K562 (cell line): ENCODE measurements at regions not wholly inside any gene's neighbourhood (a gene's known extent, or its start where the extent isn't known, plus 50 kb on each side); places are given as distances from the start of the nearest gene placed in this dataset.

ENCODE experiments used
- ATAC-seq: fragments of 200-7000 bp; cut with Tn5 transposase; 3 replicates; pipeline ENCODE4 v1.9.1; 2020; ENCODE audit warnings: moderate library complexity
- BruUV-seq: library from RNA; stranded (reverse); fragments of 400-500 nt; replicated peaks from 2 replicates; lab custom pipeline; 2021; lab: Mats Ljungman, UMichigan
- CTCF ChIA-PET: fragments of 300-600 bp; formaldehyde crosslinking; extraction: SDS; loops from one replicate; lab custom pipeline; 2021; ENCODE audit warnings: low intra/inter-chr PET ratio; lab: Yijun Ruan, JAX
- POLR2A ChIA-PET: fragments of 300-600, 350-650 bp; sonication (Branson Sonifier 250); formaldehyde crosslinking; extraction: SDS; loops from one replicate; lab custom pipeline; 2021; ENCODE audit warnings: antibody characterized with exemption, inconsistent platforms; lab: Yijun Ruan, JAX
- DNase-seq, 4 experiments: peaks; one replicate each; pipeline versions ENCODE4 v3.0.0 to v3.0.0-alpha.2; 2011 to 2018; ENCODE audit warnings: low spot score in 3 of 4, mixed read lengths in 3 of 4; ENCODE audit errors: extremely low read depth in 1 of 4
- FAIRE-seq: peaks from 2 replicates; lab custom pipeline; 2011; peaks lifted over from hg19 to GRCh38; lab: Jason Lieb, UNC
- H2AFZ ChIP-seq: 2 replicates; pipeline ENCODE4 v1.6.0; 2011; ENCODE audit warnings: low read depth, low read length, control low read depth, inconsistent platforms
- H3K27ac ChIP-seq: fragments of 200-600 bp; 3 replicates; pipeline ENCODE4 v1.8.0; 2011; ENCODE audit warnings: low read depth, mild to moderate bottlenecking, control low read depth, inconsistent platforms, low read length, moderate library complexity, mixed read lengths; ENCODE audit errors: extremely low read depth
- H3K27me3 ChIP-seq, 2 experiments: fragments of 300-600 bp in 1 of 2; 2 replicates in 1 of 2; 3 replicates in 1 of 2; pipeline versions ENCODE4 v1.6.0 to v1.8.0; 2011; ENCODE audit warnings: inconsistent platforms in 2 of 2, low read length in 2 of 2, mild to moderate bottlenecking in 1 of 2, mixed read lengths in 1 of 2, moderate library complexity in 1 of 2; ENCODE audit not compliant: control insufficient read depth in 2 of 2, insufficient read depth in 2 of 2
- H3K36me3 ChIP-seq: fragments of 300-600 bp; 3 replicates; pipeline ENCODE4 v1.8.0; 2011; ENCODE audit warnings: mild to moderate bottlenecking, low read length, inconsistent platforms; ENCODE audit not compliant: control insufficient read depth, insufficient read depth
- H3K4me1 ChIP-seq, 2 experiments: fragments of 200-600 bp in 1 of 2; replicated peaks in 1 of 2; 2 replicates in 1 of 2; 3 replicates in 1 of 2; pipeline versions ENCODE4 v1.5.1 to v1.8.0; 2011; ENCODE audit warnings: inconsistent platforms in 2 of 2, low read length in 2 of 2, mild to moderate bottlenecking in 1 of 2, mixed read lengths in 1 of 2, moderate library complexity in 1 of 2; ENCODE audit not compliant: control insufficient read depth in 2 of 2, insufficient read depth in 2 of 2
- H3K4me2 ChIP-seq: 2 replicates; pipeline ENCODE4 v1.6.1; 2011; ENCODE audit warnings: low read length, control low read depth, inconsistent platforms, mixed read lengths; ENCODE audit not compliant: insufficient read depth
- H3K4me3 ChIP-seq: fragments of 200-600 bp; sonication (generic), shearing (Covaris generic); 2 replicates; pipeline ENCODE4 v1.5.1; 2016; ENCODE audit warnings: control low read depth, inconsistent platforms
- H3K79me2 ChIP-seq: fragments of 200-600 bp; 3 replicates; pipeline ENCODE4 v1.8.0; 2011; ENCODE audit warnings: low read length, inconsistent platforms; ENCODE audit not compliant: control insufficient read depth, insufficient read depth
- H3K9ac ChIP-seq, 2 experiments: 2 replicates each; pipeline versions ENCODE4 v1.6.0 to v1.6.1; 2011; ENCODE audit warnings: low read depth in 2 of 2, low read length in 2 of 2, control low read depth in 1 of 2, inconsistent platforms in 1 of 2, mild to moderate bottlenecking in 1 of 2, mixed read lengths in 1 of 2; ENCODE audit not compliant: insufficient read depth in 1 of 2
- H3K9me1 ChIP-seq: one replicate; pipeline ENCODE4 v1.6.0; 2011; ENCODE audit warnings: inconsistent platforms, mild to moderate bottlenecking, low read length, moderate library complexity; ENCODE audit not compliant: control insufficient read depth, insufficient read depth
- H3K9me3 ChIP-seq: replicated peaks from 2 replicates; pipeline ENCODE4 v1.5.1; 2011; ENCODE audit warnings: low read depth, low read length, inconsistent platforms; ENCODE audit not compliant: control insufficient read depth, insufficient read depth
- H4K20me1 ChIP-seq: replicated peaks from 2 replicates; pipeline ENCODE4 v1.6.1; 2011; ENCODE audit warnings: low read length, inconsistent platforms, mixed read lengths; ENCODE audit not compliant: control insufficient read depth, insufficient read depth
- BCL6 ChIP-seq: fragments of 250-450 bp; sonication (Bioruptor Pico); IDR thresholded peaks from 2 replicates; pipeline ENCODE4 v1.4.0; 2020
- BRCA1 ChIP-seq, 2 experiments: fragments of 450-650 bp in 1 of 2; sonication (generic) in 1 of 2; formaldehyde crosslinking in 1 of 2; IDR thresholded peaks; 2 replicates each; pipeline versions ENCODE4 v1.5.0 to v1.6.1; 2017 to 2020; ENCODE audit warnings: mild to moderate bottlenecking in 1 of 2, missing genetic modification reagents in 1 of 2
- FOXM1 ChIP-seq, 2 experiments: fragments of 450-650 bp in 1 of 2; sonication (generic) in 1 of 2; formaldehyde crosslinking in 1 of 2; IDR thresholded peaks; 2 replicates each; pipeline versions ENCODE4 v1.6.1 to v1.9.0; 2017 to 2022; ENCODE audit warnings: low read depth in 2 of 2, mild to moderate bottlenecking in 2 of 2, missing genetic modification reagents in 1 of 2, moderate library complexity in 1 of 2
- GATAD2B ChIP-seq: fragments of 450-650 bp; IDR thresholded peaks from 2 replicates; pipeline ENCODE4 v1.6.1; 2017; ENCODE audit warnings: mild to moderate bottlenecking, borderline replicate concordance
- KDM4B ChIP-seq, 2 experiments: fragments of 450-650 bp in 1 of 2; sonication (generic) in 1 of 2; IDR thresholded peaks; 2 replicates each; pipeline ENCODE4 v1.6.1; 2016 to 2017; ENCODE audit warnings: borderline replicate concordance in 2 of 2, antibody characterized with exemption in 1 of 2, low read depth in 1 of 2, mild to moderate bottlenecking in 1 of 2
- STAT5B ChIP-seq: fragments of 250-450 bp; sonication (Bioruptor Pico); IDR thresholded peaks from 2 replicates; pipeline ENCODE4 v1.8.0; 2021; ENCODE audit warnings: mild to moderate bottlenecking, inconsistent platforms
- ZNF347 ChIP-seq: fragments of 450-650 bp; formaldehyde crosslinking; IDR thresholded peaks from 2 replicates; pipeline ENCODE4 v1.4.0; 2020; ENCODE audit warnings: low read depth, mild to moderate bottlenecking, moderate library complexity
- WGBS: fragments of 100-300 bp; shearing (Covaris generic); methylation state at CpG from one replicate; pipeline ENCODE4 v1.1.6; 2016; ENCODE audit warnings: low coverage, mixed read lengths; ENCODE audit not compliant: insufficient coverage; ENCODE audit errors: missing lambda C conversion rate; 5-methylcytosine and 5-hydroxymethylcytosine counted together
- in situ Hi-C: fragments of 300-500 bp; cut with MboI; formaldehyde crosslinking; loops from 4 replicates; pipeline ENCODE4 v1.15.0; 2018; ENCODE audit warnings: inconsistent platforms, mixed read lengths
- intact Hi-C: fragments of 100-400 bp; cut with micrococcal nuclease; formaldehyde crosslinking; loops from 2 replicates; pipeline ENCODE4 v1.14.2; 2022
- TF ChIP-seq, protein P1 (sequence below): fragments of 450-650 bp; IDR thresholded peaks from 2 replicates; pipeline ENCODE4 v1.6.1; 2016; ENCODE audit warnings: missing biosample characterization, missing genetic modification characterization
- TF ChIP-seq, protein P2 (sequence below): fragments of 250-450 bp; sonication (Bioruptor Pico); IDR thresholded peaks from 2 replicates; pipeline ENCODE4 v1.5.0; 2020; ENCODE audit warnings: mild to moderate bottlenecking

DNA sequence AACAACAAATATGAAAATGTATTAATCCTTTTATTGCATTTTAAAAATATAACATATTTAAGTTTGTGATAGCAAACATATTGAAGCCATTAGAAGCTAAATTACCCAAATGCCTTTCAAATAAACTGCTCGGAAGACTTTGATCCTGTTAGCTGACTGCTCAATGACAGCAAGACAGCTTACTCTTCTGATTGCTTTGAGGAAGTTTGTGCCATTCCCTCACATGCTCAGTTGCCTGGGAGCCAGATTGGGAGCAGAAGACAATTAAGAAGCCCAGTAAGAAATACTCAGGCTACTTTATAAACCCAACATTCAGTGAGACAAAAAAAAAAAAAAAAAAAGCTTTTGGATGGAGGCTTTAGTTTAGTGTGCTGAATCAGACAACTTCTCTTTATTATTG is 407.1 kb upstream of the SOX11 start:
- no peak overlapping the region for H3K9ac ChIP-seq
- in situ Hi-C loops, result no loop called here
- ATAC-seq (no peak), DNase-seq (no peak), FAIRE-seq (no peak)
- whole genome bisulfite sequencing, result 6% methylated on average over 1 of the region's 1 CpG
- H3K79me2 ChIP-seq, result no peaks in the 10 kb centered on the region
- H2AFZ ChIP-seq, result no peak overlapping the region
- H3K9me3 ChIP-seq, result no peaks in the 10 kb centered on the region
- BruUV-seq, result no TSS peak
- POLR2A ChIA-PET, result no interaction called here
- no peaks in the 10 kb centered on the region for H3K9me1 ChIP-seq
- H3K36me3 ChIP-seq, result no peaks in the 10 kb centered on the region
- H4K20me1 ChIP-seq, result no peaks in the 10 kb centered on the region
- H3K27me3 ChIP-seq, result no peaks in the 10 kb centered on the region
- no peak overlapping the region for H3K27ac ChIP-seq
- H3K4me1 ChIP-seq, result no peaks in the 10 kb centered on the region
- H3K4me3 ChIP-seq, result no peak overlapping the region
- intact Hi-C loops, result no loop called here
- CTCF ChIA-PET, result no interaction called here
- H3K4me2 ChIP-seq, result no peak overlapping the region
- TF ChIP-seq ZNF347, result no peak
- TF ChIP-seq STAT5B (CRISPR knock-in tag), result no peak
- TF ChIP-seq BRCA1 (IDR thresholded peaks at IDR 0.05), result no peak
- no peak for TF ChIP-seq BRCA1 (CRISPR knock-in tag; IDR thresholded peaks at IDR 0.05)
- TF ChIP-seq, protein P1, sequence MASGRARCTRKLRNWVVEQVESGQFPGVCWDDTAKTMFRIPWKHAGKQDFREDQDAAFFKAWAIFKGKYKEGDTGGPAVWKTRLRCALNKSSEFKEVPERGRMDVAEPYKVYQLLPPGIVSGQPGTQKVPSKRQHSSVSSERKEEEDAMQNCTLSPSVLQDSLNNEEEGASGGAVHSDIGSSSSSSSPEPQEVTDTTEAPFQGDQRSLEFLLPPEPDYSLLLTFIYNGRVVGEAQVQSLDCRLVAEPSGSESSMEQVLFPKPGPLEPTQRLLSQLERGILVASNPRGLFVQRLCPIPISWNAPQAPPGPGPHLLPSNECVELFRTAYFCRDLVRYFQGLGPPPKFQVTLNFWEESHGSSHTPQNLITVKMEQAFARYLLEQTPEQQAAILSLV, result no peak
- TF ChIP-seq, protein P2, sequence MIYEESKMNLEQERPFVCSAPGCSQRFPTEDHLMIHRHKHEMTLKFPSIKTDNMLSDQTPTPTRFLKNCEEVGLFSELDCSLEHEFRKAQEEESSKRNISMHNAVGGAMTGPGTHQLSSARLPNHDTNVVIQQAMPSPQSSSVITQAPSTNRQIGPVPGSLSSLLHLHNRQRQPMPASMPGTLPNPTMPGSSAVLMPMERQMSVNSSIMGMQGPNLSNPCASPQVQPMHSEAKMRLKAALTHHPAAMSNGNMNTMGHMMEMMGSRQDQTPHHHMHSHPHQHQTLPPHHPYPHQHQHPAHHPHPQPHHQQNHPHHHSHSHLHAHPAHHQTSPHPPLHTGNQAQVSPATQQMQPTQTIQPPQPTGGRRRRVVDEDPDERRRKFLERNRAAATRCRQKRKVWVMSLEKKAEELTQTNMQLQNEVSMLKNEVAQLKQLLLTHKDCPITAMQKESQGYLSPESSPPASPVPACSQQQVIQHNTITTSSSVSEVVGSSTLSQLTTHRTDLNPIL, result no peak
- no peak for TF ChIP-seq BCL6 (CRISPR knock-in tag)
- no peak for TF ChIP-seq KDM4B (IDR thresholded peaks at IDR 0.05; ENCODE audit: borderline replicate concordance in 2 of 2, low read depth in 1 of 2)
- no peak for TF ChIP-seq GATAD2B
- TF ChIP-seq FOXM1 (IDR thresholded peaks at IDR 0.05; ENCODE audit: low read depth), result no peak
- TF ChIP-seq FOXM1 (CRISPR knock-in tag; IDR thresholded peaks at IDR 0.05; ENCODE audit: low read depth), result no peak
